Stimulated activated CD8-positive, alpha-beta memory T cell treated with anti-CD3 and anti-CD28 coated beads, Interleukin-12 subunit alpha, Interleukin-12 subunit beta, amount 100 ng/mL, for 4 hours (primary cell): ENCODE measurements at regions not wholly inside any gene's neighbourhood (a gene's known extent, or its start where the extent isn't known, plus 50 kb on each side); places are given as distances from the start of the nearest gene placed in this dataset.
A peak's percentile ranks its signal among the peaks of the same experiment; 100 is the strongest.

ENCODE experiments used
- DNase-seq: peaks from one replicate; pipeline ENCODE4 v3.0.0-alpha.2; 2020; ENCODE audit warnings: low read depth

GRCh38 chr1:244970744-244971551, 106.6 kb upstream of the HNRNPU start:
- peak; percentile 90 for DNase-seq

DNA sequence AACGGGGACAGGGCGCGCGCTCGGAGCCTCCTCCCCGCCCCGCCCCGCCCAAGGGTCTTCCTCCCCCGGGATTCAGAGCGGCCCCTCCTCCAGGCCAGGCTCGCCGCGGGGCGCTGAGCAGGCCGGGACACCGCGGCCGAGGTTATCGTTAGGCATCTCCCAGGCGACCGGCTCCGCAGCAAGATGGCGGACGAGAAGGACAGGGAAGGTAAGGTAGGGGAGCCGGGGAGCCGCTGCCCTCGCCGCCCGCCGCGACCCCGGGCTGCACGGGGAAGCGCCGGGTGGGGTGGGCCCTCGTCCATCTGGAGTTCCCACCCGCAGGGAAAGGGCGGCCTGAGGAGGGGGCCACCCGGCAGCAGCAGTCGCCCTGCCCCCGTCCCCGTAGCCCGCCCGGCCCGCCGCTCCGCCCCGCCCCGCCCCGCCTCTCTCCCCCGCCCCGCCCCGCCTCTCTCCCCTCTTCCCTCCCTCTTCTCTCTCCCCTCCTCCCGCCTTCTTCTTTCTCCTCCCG, 105.9 kb upstream of the HNRNPU start:
- no peak for DNase-seq

DNA sequence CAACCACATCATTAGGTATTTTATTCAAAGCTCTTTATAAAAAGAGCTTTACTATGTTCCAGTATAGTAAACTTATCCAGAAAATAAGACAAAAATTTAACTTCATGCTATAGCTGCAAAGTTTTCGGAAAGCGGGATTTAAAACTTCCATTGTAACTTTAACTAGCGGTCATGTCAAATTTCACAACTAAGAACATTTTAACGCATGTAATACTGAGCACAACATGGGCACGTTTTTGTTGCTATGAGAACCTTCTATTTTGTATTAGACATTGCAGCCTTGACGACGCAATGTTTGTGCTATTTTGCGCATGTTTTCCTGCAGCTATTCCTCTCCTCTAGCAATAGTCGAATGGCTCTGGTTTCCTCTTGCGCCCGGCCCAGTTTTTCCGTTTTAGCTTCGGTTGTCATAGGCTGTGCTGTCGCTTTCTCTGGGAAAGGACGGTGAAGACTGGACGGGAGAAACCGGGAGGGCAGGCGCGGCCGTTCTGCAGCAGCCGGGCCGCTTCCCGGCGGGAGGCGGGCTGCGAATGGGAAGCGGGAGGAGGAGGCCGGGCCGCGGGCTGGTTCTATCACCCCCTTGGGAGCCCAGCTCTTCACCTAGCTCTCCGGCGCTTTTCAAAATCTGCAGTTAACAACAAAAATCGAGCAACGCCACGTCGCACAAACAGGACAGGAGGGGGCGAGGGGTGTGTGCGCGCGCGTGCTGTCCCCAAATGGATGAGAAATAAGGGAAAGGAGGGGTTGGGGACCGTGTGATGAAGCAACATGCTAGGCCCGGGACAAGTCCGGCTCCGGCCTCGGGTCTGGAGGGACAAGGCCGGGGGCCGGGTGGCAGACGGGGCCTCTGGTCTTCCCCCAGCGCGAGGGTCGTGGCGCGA, 105.3 kb upstream of the HNRNPU start:
- DNase-seq = peak; percentile 35

DNA sequence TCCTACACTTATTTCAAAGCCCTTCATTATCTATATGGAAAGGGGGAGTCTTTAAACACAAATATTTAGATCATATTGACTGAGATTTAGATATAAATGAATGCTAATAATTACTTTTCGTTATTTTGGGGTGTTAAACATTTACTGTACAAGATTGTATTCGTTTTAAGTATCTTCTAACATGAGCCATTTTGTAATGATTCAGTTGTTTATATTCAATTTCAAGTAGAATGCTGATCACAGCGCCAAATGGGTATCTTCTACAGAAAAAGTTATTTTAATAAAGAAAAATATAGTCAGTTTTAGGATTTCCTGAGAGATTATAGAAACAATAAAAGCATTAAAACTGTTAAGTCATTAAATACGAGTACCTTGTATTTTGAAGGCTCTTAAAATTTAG, 104.5 kb upstream of the HNRNPU start:
- no peak for DNase-seq

DNA sequence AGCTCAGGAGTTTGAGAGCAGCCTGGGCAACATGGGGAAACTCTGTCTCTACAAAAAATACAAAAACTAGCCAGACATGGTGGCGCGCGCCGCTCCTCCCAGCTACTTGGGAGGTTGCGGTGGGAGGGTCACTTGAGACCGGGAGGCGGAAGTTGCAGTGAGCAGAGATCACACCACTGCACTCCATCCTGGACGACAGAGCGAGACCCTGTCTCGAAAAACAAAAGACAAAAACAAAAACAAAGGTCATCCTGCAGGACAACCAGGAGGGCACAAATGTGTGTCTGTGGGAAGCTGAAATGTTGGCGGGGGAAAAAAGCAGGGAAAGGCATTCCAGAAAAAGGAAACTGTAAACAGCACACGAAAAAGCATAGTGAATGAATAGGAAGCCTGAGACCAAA, 104.1 kb upstream of the HNRNPU start:
- DNase-seq = no peak

DNA sequence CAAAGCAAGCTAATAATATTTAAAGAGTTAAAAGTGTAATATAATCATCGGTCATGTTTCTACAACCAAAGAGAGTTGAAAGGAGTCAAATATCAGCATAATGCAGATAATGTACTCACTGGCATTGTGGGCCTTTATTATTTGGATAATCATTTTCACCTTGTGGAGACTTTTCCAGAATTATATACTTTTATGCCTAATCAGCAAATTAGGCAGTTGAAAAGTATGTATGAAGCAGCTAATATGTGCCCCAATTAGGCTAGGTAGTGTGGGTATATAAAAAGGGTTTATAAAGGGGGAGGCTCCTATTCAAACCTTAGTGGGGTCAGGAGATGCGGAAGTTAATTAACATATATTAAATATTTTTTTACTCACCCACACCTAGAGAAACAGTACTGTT, 102.8 kb upstream of the HNRNPU start:
- no peak for DNase-seq

GRCh38 chr1:244965185-244966030, 101.1 kb upstream of the HNRNPU start:
- DNase-seq = no peak

DNA sequence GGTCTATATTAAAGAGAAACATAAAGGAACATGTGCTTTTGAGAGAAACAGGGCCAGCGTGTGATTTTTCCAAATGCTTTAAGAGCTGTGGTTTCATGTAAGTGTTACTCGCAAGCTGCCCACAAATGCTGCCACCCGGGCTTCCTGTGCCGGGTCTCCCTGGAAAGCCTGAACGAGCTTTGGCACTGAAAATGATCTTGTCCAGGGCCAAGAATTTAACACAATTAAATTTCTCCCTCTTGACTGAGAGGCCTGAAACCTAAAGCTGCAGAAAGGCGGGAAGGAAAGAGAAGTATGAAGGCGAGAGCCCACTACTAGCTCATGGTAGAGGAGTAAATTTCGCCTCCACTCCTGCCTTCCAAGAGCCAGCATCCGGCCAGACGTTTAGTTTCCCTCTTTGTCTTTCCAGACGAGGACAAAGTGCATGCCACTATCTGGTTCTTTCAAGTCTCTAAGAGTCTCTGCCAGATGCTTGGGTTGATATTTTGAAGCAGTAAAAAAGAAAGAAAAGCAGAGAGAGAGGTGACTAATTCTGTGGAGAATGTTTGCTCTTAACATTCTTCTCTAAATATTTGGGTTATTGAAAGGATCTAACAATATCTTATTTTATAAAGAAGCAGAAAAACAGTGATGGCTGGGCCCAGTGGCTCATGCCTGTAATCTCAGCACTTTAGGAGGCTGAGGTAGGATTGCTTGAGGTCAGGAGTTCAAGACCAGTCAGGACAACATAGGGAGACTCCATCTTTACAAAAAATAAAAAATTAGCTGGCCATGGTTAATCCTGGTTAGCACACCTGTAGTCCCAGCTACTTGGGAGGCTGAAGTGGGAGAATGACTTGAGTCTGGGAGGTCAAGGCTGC, 100.0 kb upstream of the HNRNPU start:
- no peak for DNase-seq

DNA sequence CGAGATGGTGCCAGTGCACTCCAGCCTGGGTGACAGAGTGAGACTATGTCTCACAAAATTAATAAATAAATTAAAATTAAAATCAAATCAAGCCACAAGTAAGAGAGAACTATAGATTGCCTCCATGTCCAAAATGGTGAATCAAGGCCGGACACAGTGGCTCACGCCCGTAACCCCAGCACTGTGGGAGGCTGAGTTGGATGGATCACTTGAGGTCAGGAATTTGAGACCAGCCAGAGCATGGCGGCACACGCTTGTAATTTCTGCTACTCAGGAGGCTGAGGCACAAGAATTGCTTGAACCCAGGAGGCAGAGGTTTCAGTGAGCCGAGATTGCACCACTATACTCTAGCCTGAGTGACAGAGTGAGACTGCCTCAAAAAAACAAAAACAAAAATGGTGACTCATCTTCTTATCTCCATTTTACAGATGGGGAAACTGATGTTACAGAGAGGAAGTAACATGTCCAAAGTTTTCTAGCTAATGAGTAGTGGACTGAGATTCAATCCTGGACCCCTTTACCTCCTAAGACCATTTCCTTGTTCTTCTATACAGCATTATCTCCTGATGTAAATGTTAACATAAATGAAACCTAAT, 99.0 kb upstream of the HNRNPU start:
- DNase-seq = no peak

DNA sequence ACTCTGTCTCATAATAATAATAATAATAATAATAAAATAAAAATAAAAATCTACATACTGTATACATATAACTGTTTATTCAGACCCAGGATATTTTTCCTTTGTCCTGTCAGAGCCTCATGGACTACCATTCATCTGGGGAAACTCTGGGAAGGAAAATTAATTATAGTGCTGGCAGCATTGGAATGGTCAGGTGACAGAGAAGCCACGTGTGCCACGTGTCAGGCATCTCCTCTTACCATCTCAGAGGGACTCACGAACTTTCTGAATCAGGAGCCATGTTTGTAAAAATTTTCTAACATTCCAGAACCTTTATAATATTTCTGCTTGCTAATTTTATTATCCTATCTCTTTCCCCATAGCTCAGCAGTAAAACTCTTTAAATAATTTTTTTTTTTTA, 97.8 kb upstream of the HNRNPU start:
- DNase-seq = no peak

DNA sequence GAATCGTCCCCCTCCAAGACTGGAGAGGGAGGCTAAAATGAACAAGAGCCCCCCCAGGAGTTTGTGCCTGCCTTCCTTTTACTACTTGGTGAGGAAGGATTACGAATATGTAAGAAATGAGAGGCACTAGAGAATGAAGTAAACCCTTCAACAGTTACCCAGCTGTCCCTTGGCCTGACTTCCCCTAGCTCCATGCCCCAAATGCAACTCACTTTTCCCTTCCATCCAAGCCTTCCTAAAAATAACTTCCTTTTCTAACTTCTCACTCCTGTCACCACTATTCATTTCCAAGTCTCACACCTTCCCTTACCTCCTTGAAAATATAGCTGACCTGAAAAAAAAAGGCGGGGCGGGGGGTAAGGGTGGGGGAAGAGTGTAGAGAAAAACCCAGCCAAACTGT, 96.6 kb upstream of the HNRNPU start:
- DNase-seq = no peak

- no peak for DNase-seq
These were observed 94.2 kb upstream of the HNRNPU start for GRCh38 chr1:244958593-244958992.

DNA sequence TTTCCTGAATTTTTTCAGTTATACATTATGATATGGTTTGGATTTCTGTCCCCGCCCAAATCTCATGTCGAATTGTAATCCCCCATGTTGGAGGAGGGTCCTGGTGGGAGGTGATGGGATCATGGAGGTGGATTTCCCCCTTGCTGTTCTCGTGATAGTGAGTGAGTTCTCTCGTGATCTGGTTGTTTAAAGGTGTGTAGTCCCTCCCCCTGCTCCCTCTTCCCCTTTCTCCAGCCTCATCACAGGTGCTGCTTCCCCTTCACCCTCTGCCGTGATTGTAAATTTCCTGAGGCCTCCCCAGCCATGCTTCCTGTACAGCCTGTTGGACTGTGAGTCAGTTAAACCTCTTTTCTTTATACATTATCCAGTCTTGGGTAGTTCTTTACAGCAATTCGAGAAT, 93.2 kb upstream of the HNRNPU start:
- no peak for DNase-seq

- no peak for DNase-seq
These were observed 92.8 kb upstream of the HNRNPU start for GRCh38 chr1:244957122-244957521.

DNA sequence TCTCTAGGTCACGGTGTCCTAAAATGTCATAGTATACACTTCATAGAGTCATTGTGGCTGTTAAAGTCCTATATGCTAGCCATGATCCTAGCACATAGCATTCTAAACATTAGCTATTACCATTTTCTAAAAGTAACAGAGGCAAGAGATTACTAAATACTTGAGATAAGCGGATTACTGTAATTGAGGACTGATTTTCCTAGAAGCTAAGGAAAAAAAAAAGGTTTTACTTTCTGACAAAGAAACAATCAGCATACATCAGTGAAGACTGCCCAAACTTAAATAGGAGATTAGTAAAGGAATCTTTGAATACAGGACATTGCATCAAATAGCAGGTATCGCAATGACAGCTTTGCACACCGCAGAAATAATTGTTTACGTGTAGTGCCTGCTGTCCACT, 91.3 kb upstream of the HNRNPU start:
- DNase-seq = no peak

DNA sequence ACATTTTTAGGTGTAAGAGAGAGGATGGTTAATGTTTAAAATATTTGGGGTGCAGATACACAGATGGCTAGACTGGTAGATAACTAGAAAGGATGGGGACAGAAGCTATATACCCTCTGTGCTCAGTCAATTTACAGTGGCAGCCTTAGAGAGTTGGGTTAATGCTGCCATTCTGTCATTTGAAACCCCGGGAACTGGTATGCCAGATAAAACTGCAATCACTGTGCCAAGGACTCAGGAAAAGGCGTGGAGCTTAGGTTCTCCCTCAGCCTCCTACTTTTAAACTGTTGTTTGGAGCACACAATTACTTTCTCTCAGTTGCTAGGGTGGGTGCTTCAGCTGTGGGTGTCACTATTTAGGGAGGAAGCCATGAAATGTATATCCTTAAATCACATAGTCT, 90.0 kb upstream of the HNRNPU start:
- no peak for DNase-seq

DNA sequence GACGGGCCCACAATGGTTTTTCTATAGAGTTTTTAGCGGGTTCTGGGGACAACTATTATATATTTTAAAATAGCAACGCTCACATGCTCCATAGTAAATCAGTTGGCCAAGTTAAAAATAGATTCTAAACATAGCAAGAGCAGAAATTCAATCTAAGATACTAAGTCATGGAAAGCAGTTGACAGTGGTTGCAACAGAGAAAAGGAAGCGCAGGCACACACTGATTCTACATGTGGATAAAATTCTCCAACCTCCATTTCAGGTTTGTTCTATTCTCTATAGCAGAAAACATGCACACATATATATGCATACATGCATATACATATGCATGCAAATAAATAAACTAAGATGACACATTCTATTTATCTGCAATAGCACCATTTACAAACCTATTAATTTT, 89.6 kb upstream of the HNRNPU start:
- DNase-seq = no peak

DNA sequence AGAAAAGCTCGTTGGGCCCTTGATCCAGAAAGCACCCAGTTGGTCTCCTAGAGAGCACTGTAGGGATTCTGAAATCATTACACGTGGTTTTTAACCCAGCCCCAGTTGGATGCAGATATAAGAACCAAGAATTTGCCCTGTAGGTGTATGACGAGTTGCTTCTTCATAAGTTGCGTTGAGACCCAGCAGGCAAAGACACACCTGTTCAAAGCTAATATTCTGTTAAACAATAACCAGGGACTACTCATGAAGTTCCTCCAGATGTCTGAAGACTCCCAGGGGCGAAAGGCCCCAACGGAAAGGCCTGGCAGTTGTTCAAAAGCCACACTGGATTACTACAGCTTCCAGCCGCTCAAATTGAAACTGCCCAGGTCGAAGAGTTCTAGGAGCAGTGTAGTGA, 88.6 kb upstream of the HNRNPU start:
- no peak for DNase-seq

GRCh38 chr1:244952280-244952933, 88.1 kb upstream of the HNRNPU start:
- DNase-seq = no peak

DNA sequence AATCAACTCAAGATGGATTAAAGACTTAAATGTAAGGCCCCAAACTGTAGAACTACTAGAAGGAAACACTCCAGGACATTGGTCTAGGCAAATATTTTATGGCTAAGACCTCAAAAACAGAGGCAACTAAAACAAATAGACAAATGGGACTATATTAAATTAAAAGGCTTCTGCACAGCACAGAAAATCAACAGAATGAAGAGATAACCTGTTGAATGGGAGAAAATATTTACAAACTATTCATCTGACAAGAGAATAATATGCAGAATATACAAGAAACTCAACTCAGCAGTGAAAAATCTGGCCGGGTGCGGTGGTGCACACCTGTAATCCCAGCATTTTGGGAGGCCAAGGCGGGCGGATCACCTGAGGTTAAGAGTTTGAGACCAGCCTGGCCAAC, 84.1 kb upstream of the HNRNPU start:
- DNase-seq = no peak
